GM12891 (cell line): ENCODE measurements at regions not wholly inside any gene's neighbourhood (a gene's known extent, or its start where the extent isn't known, plus 50 kb on each side); places are given as distances from the start of the nearest gene placed in this dataset.

Source experiments
- PAX5 ChIP-seq: IDR thresholded peaks from 2 replicates; pipeline ENCODE4 v1.6.1; 2011; ENCODE audit warnings: low read length, moderate library complexity, mild to moderate bottlenecking; ENCODE audit not compliant: insufficient read depth, severe bottlenecking
- POLR2A ChIP-seq: IDR thresholded peaks from 2 replicates; pipeline ENCODE4 v1.6.1; 2011; ENCODE audit warnings: low read depth, low read length, control low read depth
- POLR2AphosphoS5 ChIP-seq: IDR thresholded peaks from 2 replicates; pipeline ENCODE4 v1.6.1; 2011; ENCODE audit warnings: low read depth, low read length, control low read depth
- POU2F2 ChIP-seq: IDR thresholded peaks from 2 replicates; pipeline ENCODE4 v1.6.1; 2011; ENCODE audit warnings: low read depth, mild to moderate bottlenecking, control low read depth, low read length, moderate library complexity
- SPI1 ChIP-seq: IDR thresholded peaks from 2 replicates; pipeline ENCODE4 v1.6.1; 2011; ENCODE audit warnings: low read depth, low read length, control low read depth
- TAF1 ChIP-seq: IDR thresholded peaks from 2 replicates; pipeline ENCODE4 v1.6.1; 2011; ENCODE audit warnings: low read depth, low read length, control low read depth

- TF ChIP-seq TAF1 (no peak), POLR2A (no peak), POLR2AphosphoS5 (no peak), PAX5 (no peak), SPI1 (no peak), POU2F2 (no peak)
Measured at GRCh38 chr10:25753776-25754175, 180.3 kb upstream of the MYO3A start.
